Endothelial cell (in vitro differentiated cells): ENCODE measurements at regions not wholly inside any gene's neighbourhood (a gene's known extent, or its start where the extent isn't known, plus 50 kb on each side); places are given as distances from the start of the nearest gene placed in this dataset.

ENCODE experiments used
- DNase-seq: peaks from one replicate; pipeline ENCODE4 v3.0.0; 2021; ENCODE audit warnings: low spot score
- H3K27ac Mint-ChIP-seq: one replicate; pipeline ENCODE4 v1.8.0; 2021; ENCODE audit warnings: mixed read lengths, inconsistent platforms; ENCODE audit not compliant: unreplicated experiment
- H3K27me3 Mint-ChIP-seq: one replicate; pipeline ENCODE4 v1.8.0; 2021; ENCODE audit warnings: mild to moderate bottlenecking, moderate library complexity, mixed read lengths, inconsistent platforms; ENCODE audit not compliant: unreplicated experiment
- H3K36me3 Mint-ChIP-seq: one replicate; pipeline ENCODE4 v1.8.0; 2021; ENCODE audit warnings: mild to moderate bottlenecking, low read depth, mixed read lengths, inconsistent platforms; ENCODE audit not compliant: unreplicated experiment
- H3K4me1 Mint-ChIP-seq: one replicate; pipeline ENCODE4 v1.8.0; 2021; ENCODE audit warnings: mild to moderate bottlenecking, mixed read lengths, inconsistent platforms; ENCODE audit not compliant: unreplicated experiment
- H3K4me3 Mint-ChIP-seq: one replicate; pipeline ENCODE4 v1.8.0; 2021; ENCODE audit warnings: mild to moderate bottlenecking, mixed read lengths, inconsistent platforms; ENCODE audit not compliant: unreplicated experiment
- H3K9me3 Mint-ChIP-seq: one replicate; pipeline ENCODE4 v1.8.0; 2021; ENCODE audit warnings: mixed read lengths, inconsistent platforms; ENCODE audit not compliant: unreplicated experiment
- TF ChIP-seq, protein P1 (sequence below): fragments of 200-600 bp; sonication (generic); IDR thresholded peaks from one replicate; pipeline ENCODE4 v1.5.0; 2021; ENCODE audit warnings: antibody characterized with exemption; ENCODE audit not compliant: unreplicated experiment

DNA sequence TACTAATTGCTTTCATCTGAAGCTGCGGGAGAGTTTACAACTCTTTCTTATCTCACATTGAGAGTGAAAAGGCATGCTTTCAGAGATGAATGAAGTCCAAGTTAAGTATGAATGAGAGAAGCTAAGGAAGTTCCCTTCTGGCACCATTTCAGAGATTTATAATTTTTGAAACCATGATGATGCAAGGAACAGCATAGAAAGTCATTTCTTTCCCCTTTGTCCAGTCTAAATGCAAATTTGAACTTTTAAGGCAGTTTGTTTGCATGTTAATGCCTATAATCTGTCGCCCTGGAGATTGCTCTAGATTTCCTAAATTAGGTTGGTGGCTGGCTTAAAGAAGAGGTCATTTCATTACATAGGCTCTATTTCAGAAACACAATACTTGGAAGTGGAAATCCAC, 594.8 kb upstream of the GOT2 start:
- H3K36me3 Mint-ChIP-seq: no peaks in the 10 kb centered on the region
- H3K4me3 Mint-ChIP-seq: no peak overlapping the region
- no peak for DNase-seq
- H3K4me1 Mint-ChIP-seq: no peaks in the 10 kb centered on the region
- no peaks in the 10 kb centered on the region for H3K27me3 Mint-ChIP-seq
- no peak overlapping the region for H3K27ac Mint-ChIP-seq
- no peaks in the 10 kb centered on the region for H3K9me3 Mint-ChIP-seq
- TF ChIP-seq, protein P1, sequence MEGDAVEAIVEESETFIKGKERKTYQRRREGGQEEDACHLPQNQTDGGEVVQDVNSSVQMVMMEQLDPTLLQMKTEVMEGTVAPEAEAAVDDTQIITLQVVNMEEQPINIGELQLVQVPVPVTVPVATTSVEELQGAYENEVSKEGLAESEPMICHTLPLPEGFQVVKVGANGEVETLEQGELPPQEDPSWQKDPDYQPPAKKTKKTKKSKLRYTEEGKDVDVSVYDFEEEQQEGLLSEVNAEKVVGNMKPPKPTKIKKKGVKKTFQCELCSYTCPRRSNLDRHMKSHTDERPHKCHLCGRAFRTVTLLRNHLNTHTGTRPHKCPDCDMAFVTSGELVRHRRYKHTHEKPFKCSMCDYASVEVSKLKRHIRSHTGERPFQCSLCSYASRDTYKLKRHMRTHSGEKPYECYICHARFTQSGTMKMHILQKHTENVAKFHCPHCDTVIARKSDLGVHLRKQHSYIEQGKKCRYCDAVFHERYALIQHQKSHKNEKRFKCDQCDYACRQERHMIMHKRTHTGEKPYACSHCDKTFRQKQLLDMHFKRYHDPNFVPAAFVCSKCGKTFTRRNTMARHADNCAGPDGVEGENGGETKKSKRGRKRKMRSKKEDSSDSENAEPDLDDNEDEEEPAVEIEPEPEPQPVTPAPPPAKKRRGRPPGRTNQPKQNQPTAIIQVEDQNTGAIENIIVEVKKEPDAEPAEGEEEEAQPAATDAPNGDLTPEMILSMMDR: no peak

DNA sequence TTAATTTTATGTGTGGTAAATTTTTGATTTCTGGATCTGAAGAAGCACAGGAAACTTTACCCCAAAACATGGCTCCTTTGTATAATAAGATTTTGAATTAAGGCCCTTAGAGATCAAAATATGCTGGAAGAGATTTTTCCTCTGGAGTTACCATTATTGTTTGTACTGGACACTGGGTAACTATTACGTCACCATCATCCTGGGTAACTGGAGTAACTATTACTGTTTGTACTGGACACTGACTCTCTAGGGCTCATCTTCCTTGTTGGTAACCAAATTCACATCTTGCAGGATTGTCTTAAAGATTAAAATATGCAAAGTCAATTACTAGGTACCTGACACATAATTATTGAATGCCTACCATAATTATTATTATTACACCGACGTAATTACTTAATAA, 593.8 kb upstream of the GOT2 start:
- DNase-seq: no peak
- Mint-ChIP-seq H3K4me3 (no peak overlapping the region), H3K4me1 (no peaks in the 10 kb centered on the region), H3K27me3 (no peaks in the 10 kb centered on the region), H3K9me3 (no peaks in the 10 kb centered on the region), H3K27ac (no peak overlapping the region), H3K36me3 (no peaks in the 10 kb centered on the region)
- TF ChIP-seq, protein P1: no peak

DNA sequence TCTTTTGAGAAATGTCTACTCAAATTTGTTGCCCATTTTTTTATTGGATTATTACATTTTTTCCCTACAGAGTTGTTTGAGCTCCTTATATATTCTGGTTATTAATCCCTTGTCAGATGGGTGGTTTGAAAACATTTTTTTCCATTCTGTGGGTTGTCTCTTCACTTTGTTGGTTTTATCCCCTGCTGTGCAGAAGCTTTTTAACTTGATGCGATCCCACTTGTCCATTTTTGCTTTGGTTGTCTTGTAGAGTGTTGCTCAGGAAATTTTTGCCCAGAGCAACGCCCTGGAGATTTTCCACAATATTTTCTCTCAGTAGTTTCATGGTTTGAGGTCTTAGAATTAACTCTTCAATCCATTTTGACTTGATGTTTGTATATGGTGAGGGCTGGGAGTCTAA, 592.8 kb upstream of the GOT2 start:
- Mint-ChIP-seq H3K4me1 (no peaks in the 10 kb centered on the region), H3K4me3 (no peak overlapping the region), H3K27me3 (peaks cover 1% of the 10 kb centered on the region), H3K27ac (no peak overlapping the region), H3K9me3 (no peaks in the 10 kb centered on the region), H3K36me3 (no peaks in the 10 kb centered on the region)
- DNase-seq: no peak
- TF ChIP-seq, protein P1: no peak

DNA sequence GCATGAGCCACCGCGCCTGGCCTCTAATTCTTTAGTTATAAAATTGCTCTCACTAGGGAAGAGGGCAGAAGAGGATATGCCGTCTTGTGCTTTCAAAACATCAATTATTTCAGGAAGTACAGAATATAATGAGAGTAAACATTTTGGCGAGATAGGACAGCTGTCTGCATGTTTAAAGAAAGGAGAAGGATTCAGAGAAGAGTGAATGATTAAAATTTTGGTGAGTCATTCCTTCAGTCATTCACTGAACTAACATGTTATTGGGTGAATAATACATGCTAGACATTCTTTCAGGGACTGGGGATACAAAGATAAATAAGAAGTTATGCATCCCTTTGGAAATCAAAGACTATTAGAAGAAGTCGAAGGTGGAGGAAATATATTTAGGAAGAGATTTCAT, 590.3 kb upstream of the GOT2 start:
- H3K4me1 Mint-ChIP-seq: no peaks in the 10 kb centered on the region
- H3K9me3 Mint-ChIP-seq: no peaks in the 10 kb centered on the region
- peaks cover 1% of the 10 kb centered on the region for H3K27me3 Mint-ChIP-seq
- no peaks in the 10 kb centered on the region for H3K36me3 Mint-ChIP-seq
- TF ChIP-seq, protein P1: no peak
- no peak for DNase-seq
- no peak overlapping the region for H3K27ac Mint-ChIP-seq
- H3K4me3 Mint-ChIP-seq: no peak overlapping the region

DNA sequence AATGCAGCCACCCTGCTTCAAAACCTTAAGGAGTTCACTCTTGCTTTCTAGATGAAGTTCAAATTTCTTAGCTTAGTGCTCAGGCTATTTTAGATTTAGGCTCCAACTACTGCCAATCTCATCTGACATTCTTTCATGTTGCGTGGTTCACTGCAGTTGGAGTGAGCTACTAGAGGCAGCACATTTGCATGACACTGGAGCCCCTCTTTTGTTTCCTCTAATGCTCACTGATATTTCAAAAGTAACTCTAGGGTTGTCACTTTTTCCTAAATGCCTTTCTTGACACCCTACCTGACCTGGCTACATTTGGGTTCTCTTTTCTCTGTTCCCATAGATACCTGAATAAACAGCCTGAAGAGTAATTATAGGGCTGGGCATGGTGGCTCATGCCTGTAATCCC, 586.5 kb upstream of the GOT2 start:
- no peak overlapping the region for H3K4me3 Mint-ChIP-seq
- H3K4me1 Mint-ChIP-seq: no peaks in the 10 kb centered on the region
- no peaks in the 10 kb centered on the region for H3K9me3 Mint-ChIP-seq
- H3K36me3 Mint-ChIP-seq: no peaks in the 10 kb centered on the region
- peaks cover 1% of the 10 kb centered on the region for H3K27me3 Mint-ChIP-seq
- no peak for DNase-seq
- TF ChIP-seq, protein P1: no peak
- H3K27ac Mint-ChIP-seq: no peak overlapping the region
